ENCODE measurements at regions not wholly inside any gene's neighbourhood (a gene's known extent, or its start where the extent isn't known, plus 50 kb on each side); places are given as distances from the start of the nearest gene placed in this dataset.

DNA sequence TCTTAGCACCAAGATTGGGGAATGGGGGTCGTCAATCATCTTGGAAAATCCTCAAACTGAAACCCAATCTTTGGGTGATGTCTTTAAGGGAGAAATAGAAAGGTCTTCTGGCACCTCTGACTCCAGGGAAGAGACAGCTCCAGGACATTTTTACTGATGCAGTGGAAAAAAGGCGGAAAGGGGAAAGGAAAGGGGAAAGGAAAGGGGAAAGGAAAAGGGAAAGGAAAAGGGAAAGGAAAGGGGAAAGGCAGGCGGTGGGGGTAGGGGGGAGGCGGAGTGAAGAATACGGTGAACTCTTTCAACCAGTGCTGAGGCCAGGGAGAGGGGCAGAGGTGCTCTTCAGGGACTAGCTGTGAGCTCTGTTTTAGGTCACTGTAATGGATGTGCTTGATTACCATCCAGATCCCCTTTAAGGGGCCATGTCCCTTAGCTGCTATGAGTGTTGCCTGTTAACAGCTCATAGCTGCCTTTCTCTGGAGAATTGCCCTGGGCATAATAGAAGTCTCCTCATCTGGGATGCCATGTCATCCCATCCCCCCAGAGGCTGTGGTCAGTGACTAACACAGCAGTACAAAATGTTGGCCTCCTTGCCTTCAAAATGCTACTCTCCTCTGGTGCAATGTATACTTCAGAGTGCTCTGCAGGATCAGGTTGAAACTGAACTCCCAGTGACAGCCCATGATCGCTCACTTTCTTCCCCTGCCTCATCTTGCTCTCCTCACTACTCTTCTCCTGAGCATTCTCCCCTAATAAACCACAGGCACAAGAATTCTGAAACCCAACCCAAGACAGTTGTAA, 92.4 kb upstream of the AP1S2 start:
- Histone ChIP-seq H3K4me1 (peaks cover 0 to 9% (median 0%) of the 10 kb centered on the region in 12 donors), H3K9me3 (no peaks in the 10 kb centered on the region), H3K4me3 (no peak overlapping the region), H3K27me3 (peaks cover 0 to 58% (median 0%) of the 10 kb centered on the region in 9 donors), H3K36me3 (no peaks in the 10 kb centered on the region), H3K27ac (no peak overlapping the region)
- DNase-seq (no peak), ATAC-seq (no peak)
- intact Hi-C loops (cut with DNase I) = no loop called here
- no peak for TF ChIP-seq POLR2A (IDR thresholded peaks at IDR 0.05)
- TF ChIP-seq CTCF (IDR thresholded peaks at IDR 0.05) = no peak
- 70 to 82% (median 78%) methylated on average over 6 of the region's 6 CpGs for WGBS, 4 donors

DNA sequence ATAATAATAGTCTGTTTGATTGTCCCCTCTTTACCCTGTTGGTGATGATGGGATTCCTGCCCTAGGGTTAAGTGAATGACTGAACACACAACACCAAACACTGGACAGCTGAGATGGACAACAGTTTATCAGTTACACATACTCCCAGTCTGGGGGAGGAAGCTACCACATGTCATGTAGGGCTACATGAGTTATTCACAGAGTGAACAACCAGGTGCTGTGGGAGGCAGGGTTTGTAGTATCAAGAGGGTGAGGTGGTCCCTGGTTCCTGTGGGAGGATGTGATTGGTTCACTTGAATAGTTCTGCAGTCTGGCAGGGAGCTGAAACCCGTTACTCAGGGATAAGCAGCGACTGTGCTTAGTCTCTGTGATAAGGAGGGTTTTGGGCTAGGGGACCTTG, 88.8 kb upstream of the AP1S2 start:
- WGBS, 4 donors = 43 to 71% (median 63%) methylated on average over 2 of the region's 2 CpGs
- no peaks in the 10 kb centered on the region for H3K36me3 ChIP-seq
- peaks cover 0 to 9% (median 0%) of the 10 kb centered on the region in 12 donors for H3K9me3 ChIP-seq
- TF ChIP-seq POLR2A (IDR thresholded peaks at IDR 0.05) (no peak), CTCF (IDR thresholded peaks at IDR 0.05) (no peak)
- peaks cover 0 to 9% (median 0%) of the 10 kb centered on the region in 12 donors for H3K4me1 ChIP-seq
- H3K27ac ChIP-seq = no peak overlapping the region
- H3K4me3 ChIP-seq = no peak overlapping the region
- peaks cover 0 to 53% (median 0%) of the 10 kb centered on the region in 9 donors for H3K27me3 ChIP-seq
- ATAC-seq = no peak
- intact Hi-C loops (cut with DNase I) = no loop called here
- no peak for DNase-seq

DNA sequence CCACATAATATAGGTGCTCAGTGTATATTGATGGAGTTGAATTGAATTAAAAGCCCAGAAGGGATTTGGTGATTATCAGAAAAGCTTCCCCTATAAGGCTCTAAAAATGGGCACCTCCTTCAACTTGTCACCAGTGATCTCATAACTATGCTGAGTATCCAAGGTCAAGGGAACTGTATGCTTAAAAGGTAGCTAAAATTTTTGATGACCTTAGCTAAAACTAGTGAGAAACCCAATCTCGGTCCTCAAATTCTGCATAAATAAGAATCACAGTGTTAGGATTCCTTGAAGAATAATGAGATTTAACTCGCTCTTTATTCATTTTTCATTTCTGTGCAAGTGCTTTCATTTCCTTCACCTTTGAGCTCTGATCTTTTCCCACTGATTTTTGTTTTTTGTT, 87.7 kb upstream of the AP1S2 start:
- ATAC-seq (no peak), DNase-seq (no peak)
- Histone ChIP-seq H3K27ac (no peak overlapping the region), H3K4me1 (no peaks in the 10 kb centered on the region), H3K36me3 (no peaks in the 10 kb centered on the region), H3K9me3 (peaks cover 0 to 9% (median 0%) of the 10 kb centered on the region in 12 donors), H3K27me3 (peaks cover 0 to 42% (median 0%) of the 10 kb centered on the region in 9 donors), H3K4me3 (no peak overlapping the region)
- TF ChIP-seq POLR2A (IDR thresholded peaks at IDR 0.05) = no peak
- TF ChIP-seq CTCF (IDR thresholded peaks at IDR 0.05) = no peak
- 85 to 99% (median 95%) methylated on average over 2 of the region's 2 CpGs for WGBS, 4 donors
- intact Hi-C loops (cut with DNase I) = no loop called here

- no peaks in the 10 kb centered on the region for H3K36me3 ChIP-seq
- intact Hi-C loops (cut with DNase I) = no loop called here
- H3K4me3 ChIP-seq = no peak overlapping the region
- DNase-seq = no peak
- H3K27me3 ChIP-seq = peaks cover 0 to 33% (median 0%) of the 10 kb centered on the region in 9 donors
- H3K9me3 ChIP-seq = peaks cover 0 to 9% (median 0%) of the 10 kb centered on the region in 12 donors
- no peak for TF ChIP-seq CTCF (IDR thresholded peaks at IDR 0.05)
- TF ChIP-seq POLR2A (IDR thresholded peaks at IDR 0.05) = no peak
- 73 to 84% (median 81%) methylated on average over 2 of the region's 2 CpGs for WGBS, 4 donors
- H3K4me1 ChIP-seq = no peaks in the 10 kb centered on the region
- H3K27ac ChIP-seq = peak overlapping the region in 1 of 12 donors; percentile 3
- no peak for ATAC-seq
Observed at GRCh38 chrX:15939737-15940136, 85.1 kb upstream of the AP1S2 start.
